ENCODE measurements at regions not wholly inside any gene's neighbourhood (a gene's known extent, or its start where the extent isn't known, plus 50 kb on each side); places are given as distances from the start of the nearest gene placed in this dataset.

- TF ChIP-seq CTCF (IDR thresholded peaks at IDR 0.05) = no peak
- H3K4me1 ChIP-seq (ENCODE audit: insufficient read depth, low read length) = no peaks in the 10 kb centered on the region
- intact Hi-C loops (cut with DNase I, micrococcal nuclease) = no loop called here
- no peak overlapping the region for H3K4me3 ChIP-seq (ENCODE audit: low read length)
- H3K36me3 Mint-ChIP-seq (ENCODE audit: low read depth) = no peaks in the 10 kb centered on the region
- no peaks in the 10 kb centered on the region for H3K9me3 ChIP-seq (ENCODE audit: control insufficient read depth in 1 of 2, insufficient read depth in 1 of 2, low read length in 2 of 2)
- no peak overlapping the region for H3K27ac ChIP-seq (ENCODE audit: low read depth in 1 of 2, low read length in 2 of 2)
- ChIA-PET CTCF (no interaction called here), POLR2A (no interaction called here)
- H3K27me3 Mint-ChIP-seq = peaks cover 8% of the 10 kb centered on the region
- H3K4me1 Mint-ChIP-seq (ENCODE audit: low read depth) = no peaks in the 10 kb centered on the region
- H3K27ac Mint-ChIP-seq = no peak overlapping the region
- no peaks in the 10 kb centered on the region for H3K27me3 ChIP-seq (ENCODE audit: control insufficient read depth in 1 of 2, insufficient read depth in 2 of 2, low read length in 2 of 2)
- ATAC-seq (ENCODE audit: poor library complexity) (no peak), DNase-seq (no peak)
- no peaks in the 10 kb centered on the region for H3K36me3 ChIP-seq (ENCODE audit: insufficient read depth, low read length)
- H3K4me3 Mint-ChIP-seq = no peak overlapping the region
- H3K9me3 Mint-ChIP-seq = no peaks in the 10 kb centered on the region
Observed at GRCh38 chr1:209086486-209087192, 496.9 kb upstream of the CAMK1G start.

DNA sequence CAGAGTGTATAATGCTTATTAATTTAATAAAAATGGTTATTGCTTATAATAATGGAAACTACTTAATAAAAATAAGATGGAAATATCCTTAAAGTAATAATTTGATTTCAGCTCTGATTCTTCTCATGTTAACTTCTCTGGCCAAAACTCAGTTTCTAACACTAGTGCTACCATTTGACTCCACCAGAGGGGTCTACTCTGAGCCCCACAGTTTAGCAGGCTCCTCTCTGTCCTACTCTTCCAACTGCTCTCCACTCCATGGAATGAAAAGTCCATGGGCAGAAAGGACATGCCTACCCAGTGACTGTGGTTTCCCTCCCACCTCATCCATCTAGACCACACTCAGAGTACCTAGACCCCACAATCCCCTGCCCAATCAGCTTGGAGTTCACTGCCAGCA is 489.1 kb upstream of the CAMK1G start:
- intact Hi-C loops (cut with DNase I, micrococcal nuclease) = no loop called here
- POLR2A ChIA-PET = no interaction called here

DNA sequence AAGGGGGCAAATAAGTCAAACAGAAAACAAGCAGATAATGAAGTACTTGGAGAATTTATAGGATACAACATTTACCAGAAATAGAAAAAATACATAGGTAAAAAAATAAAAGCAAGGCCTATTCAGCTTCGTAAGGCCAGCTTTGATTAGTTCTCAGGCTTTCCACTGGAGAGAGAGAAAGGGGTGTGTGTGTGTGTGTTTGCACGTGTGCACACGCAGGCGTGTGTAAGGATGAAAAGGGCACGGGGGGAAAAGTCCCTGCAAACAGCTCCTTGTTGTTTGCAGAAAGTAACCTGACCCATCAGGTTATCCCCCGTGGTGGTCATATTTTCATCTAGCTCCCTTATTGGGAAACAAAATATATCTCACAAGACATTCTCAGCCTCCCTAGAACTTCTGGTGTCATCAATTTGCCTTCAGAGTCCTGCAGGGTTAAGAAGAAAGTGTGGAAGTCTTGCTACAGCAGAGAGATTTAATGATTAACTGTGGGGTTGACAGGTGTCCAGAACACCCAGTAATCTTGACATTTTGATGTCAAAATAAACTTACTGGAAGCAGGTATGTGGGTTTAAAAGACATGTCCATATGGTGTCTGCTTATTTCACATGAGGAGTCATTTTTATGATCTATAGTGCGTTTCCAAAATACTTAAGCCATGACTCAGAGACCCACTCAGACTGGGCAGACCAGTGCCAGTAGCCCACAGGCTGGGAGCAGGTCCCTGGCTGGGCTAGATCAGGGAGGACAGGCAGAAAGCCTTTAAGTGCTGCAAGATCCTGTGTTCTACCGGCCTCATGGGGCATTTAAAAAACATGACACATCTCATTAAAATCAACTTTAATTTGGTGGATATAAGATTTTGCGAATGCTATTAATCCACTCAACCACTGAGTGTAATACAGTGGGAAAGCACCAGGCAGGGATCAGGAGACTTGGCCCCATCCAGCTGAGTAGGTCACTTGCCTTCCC is 487.6 kb upstream of the CAMK1G start:
- no peak overlapping the region for H3K4me3 ChIP-seq (ENCODE audit: low read length)
- no peaks in the 10 kb centered on the region for H3K27me3 Mint-ChIP-seq
- no peak for ATAC-seq (ENCODE audit: poor library complexity)
- intact Hi-C loops (cut with DNase I, micrococcal nuclease) = no loop called here
- no peak overlapping the region for H3K4me3 Mint-ChIP-seq
- H3K36me3 ChIP-seq (ENCODE audit: insufficient read depth, low read length) = no peaks in the 10 kb centered on the region
- no peak overlapping the region for H3K27ac ChIP-seq (ENCODE audit: low read depth in 1 of 2, low read length in 2 of 2)
- no peak for DNase-seq
- H3K4me1 ChIP-seq (ENCODE audit: insufficient read depth, low read length) = no peaks in the 10 kb centered on the region
- H3K4me1 Mint-ChIP-seq (ENCODE audit: low read depth) = no peaks in the 10 kb centered on the region
- H3K36me3 Mint-ChIP-seq (ENCODE audit: low read depth) = no peaks in the 10 kb centered on the region
- H3K9me3 Mint-ChIP-seq = no peaks in the 10 kb centered on the region
- H3K27me3 ChIP-seq (ENCODE audit: control insufficient read depth in 1 of 2, insufficient read depth in 2 of 2, low read length in 2 of 2) = no peaks in the 10 kb centered on the region
- no peak for TF ChIP-seq CTCF (IDR thresholded peaks at IDR 0.05)
- ChIA-PET CTCF (no interaction called here), POLR2A (no interaction called here)
- no peaks in the 10 kb centered on the region for H3K9me3 ChIP-seq (ENCODE audit: control insufficient read depth in 1 of 2, insufficient read depth in 1 of 2, low read length in 2 of 2)
- H3K27ac Mint-ChIP-seq = no peak overlapping the region

More for the DNA sequence above, 489.1 kb upstream of the CAMK1G start:
- Mint-ChIP-seq H3K27me3 (peaks cover 4% of the 10 kb centered on the region), H3K27ac (no peak overlapping the region), H3K9me3 (no peaks in the 10 kb centered on the region), H3K4me3 (no peak overlapping the region), H3K36me3 (ENCODE audit: low read depth) (no peaks in the 10 kb centered on the region), H3K4me1 (ENCODE audit: low read depth) (no peaks in the 10 kb centered on the region)
- H3K9me3 ChIP-seq (ENCODE audit: control insufficient read depth in 1 of 2, insufficient read depth in 1 of 2, low read length in 2 of 2) = no peaks in the 10 kb centered on the region
- TF ChIP-seq CTCF (IDR thresholded peaks at IDR 0.05) = no peak
- no peak overlapping the region for H3K4me3 ChIP-seq (ENCODE audit: low read length)
- DNase-seq (no peak), ATAC-seq (ENCODE audit: poor library complexity) (no peak)
- H3K36me3 ChIP-seq (ENCODE audit: insufficient read depth, low read length) = no peaks in the 10 kb centered on the region
- no peaks in the 10 kb centered on the region for H3K4me1 ChIP-seq (ENCODE audit: insufficient read depth, low read length)
- CTCF ChIA-PET = no interaction called here
- H3K27ac ChIP-seq (ENCODE audit: low read depth in 1 of 2, low read length in 2 of 2) = no peak overlapping the region
- no peaks in the 10 kb centered on the region for H3K27me3 ChIP-seq (ENCODE audit: control insufficient read depth in 1 of 2, insufficient read depth in 2 of 2, low read length in 2 of 2)
